ENCODE measurements at regions not wholly inside any gene's neighbourhood (a gene's known extent, or its start where the extent isn't known, plus 50 kb on each side); places are given as distances from the start of the nearest gene placed in this dataset.

- Histone ChIP-seq H3K27me3 (no peaks in the 10 kb centered on the region), H3K27ac (no peak overlapping the region), H3K36me3 (no peaks in the 10 kb centered on the region), H3K4me1 (no peaks in the 10 kb centered on the region), H3K9me3 (no peaks in the 10 kb centered on the region), H3K4me3 (no peak overlapping the region)
- TF ChIP-seq CTCF (IDR thresholded peaks at IDR 0.05), result no peak
- TF ChIP-seq EP300 (IDR thresholded peaks at IDR 0.05), result no peak
- TF ChIP-seq POLR2A (IDR thresholded peaks at IDR 0.05), result no peak
- DNase-seq (ENCODE audit: low spot score in 2 of 2), result no peak
- WGBS, 2 donors, result 78 to 79% methylated on average over 1 of the region's 1 CpG
Observed at GRCh38 chr20:6877633-6878032, 110.1 kb downstream of the BMP2 start.

GRCh38 chr20:6882561-6883291, 115.2 kb downstream of the BMP2 start:
- H3K9me3 ChIP-seq, result no peaks in the 10 kb centered on the region
- TF ChIP-seq POLR2A (IDR thresholded peaks at IDR 0.05) (no peak), CTCF (IDR thresholded peaks at IDR 0.05) (no peak), EP300 (IDR thresholded peaks at IDR 0.05) (no peak)
- WGBS, 2 donors, result 52 to 58% methylated on average over 4 of the region's 4 CpGs

GRCh38 chr20:6884114-6884513, 116.6 kb downstream of the BMP2 start:
- H3K4me1 ChIP-seq, result no peaks in the 10 kb centered on the region
- no peak overlapping the region for H3K27ac ChIP-seq
- no peak overlapping the region for H3K4me3 ChIP-seq
- no peaks in the 10 kb centered on the region for H3K9me3 ChIP-seq
- no peak for DNase-seq (ENCODE audit: low spot score in 2 of 2)
- H3K27me3 ChIP-seq, result no peaks in the 10 kb centered on the region
- 71% methylated on average over 1 of the region's 1 CpG for WGBS, 2 donors
- no peaks in the 10 kb centered on the region for H3K36me3 ChIP-seq
- TF ChIP-seq POLR2A (IDR thresholded peaks at IDR 0.05) (no peak), CTCF (IDR thresholded peaks at IDR 0.05) (no peak)

More at GRCh38 chr20:6882561-6883291, 115.2 kb downstream of the BMP2 start:
- Histone ChIP-seq H3K36me3 (no peaks in the 10 kb centered on the region), H3K27ac (no peak overlapping the region), H3K27me3 (no peaks in the 10 kb centered on the region), H3K4me1 (no peaks in the 10 kb centered on the region), H3K4me3 (no peak overlapping the region)
- DNase-seq (ENCODE audit: low spot score in 2 of 2), result no peak

GRCh38 chr20:6886065-6886729, 118.7 kb downstream of the BMP2 start:
- Histone ChIP-seq H3K4me3 (no peak overlapping the region), H3K27ac (no peak overlapping the region), H3K4me1 (no peaks in the 10 kb centered on the region), H3K36me3 (no peaks in the 10 kb centered on the region), H3K9me3 (no peaks in the 10 kb centered on the region), H3K27me3 (no peaks in the 10 kb centered on the region)
- TF ChIP-seq POLR2A (IDR thresholded peaks at IDR 0.05) (no peak), EP300 (IDR thresholded peaks at IDR 0.05) (no peak), CTCF (IDR thresholded peaks at IDR 0.05) (no peak)
- WGBS, 2 donors, result 51 to 58% methylated on average over 8 of the region's 8 CpGs
- DNase-seq (ENCODE audit: low spot score in 2 of 2), result no peak

- no peaks in the 10 kb centered on the region for H3K27me3 ChIP-seq
- no peak for DNase-seq (ENCODE audit: low spot score in 2 of 2)
- H3K4me3 ChIP-seq, result no peak overlapping the region
- no peaks in the 10 kb centered on the region for H3K9me3 ChIP-seq
- no peak overlapping the region for H3K27ac ChIP-seq
- 84 to 88% methylated on average over 4 of the region's 4 CpGs for WGBS, 2 donors
- H3K4me1 ChIP-seq, result no peaks in the 10 kb centered on the region
- TF ChIP-seq POLR2A (IDR thresholded peaks at IDR 0.05) (no peak), EP300 (IDR thresholded peaks at IDR 0.05) (no peak), CTCF (IDR thresholded peaks at IDR 0.05) (no peak)
- no peaks in the 10 kb centered on the region for H3K36me3 ChIP-seq
Observed at GRCh38 chr20:6887966-6888365, 120.5 kb downstream of the BMP2 start.

Data from tibial nerve (tissue), 4 donors.